GM23338 (cell line): ENCODE measurements at regions not wholly inside any gene's neighbourhood (a gene's known extent, or its start where the extent isn't known, plus 50 kb on each side); places are given as distances from the start of the nearest gene placed in this dataset.

ENCODE experiments used
- CREB1 ChIP-seq: fragments of 250-450 bp; sonication (Bioruptor Pico); IDR thresholded peaks from 2 replicates; pipeline ENCODE4 v1.5.0; 2020; ENCODE audit warnings: low read depth, mild to moderate bottlenecking, moderate library complexity
- CTCF ChIP-seq, 2 experiments: fragments of 200-600 bp in 1 of 2; sonication (generic) in 1 of 2; conservative IDR thresholded peaks; 2 replicates each; pipeline versions ENCODE4 v1.5.1 to v1.6.1; 2016 to 2017; ENCODE audit warnings: antibody characterized with exemption in 2 of 2, low read depth in 2 of 2, mild to moderate bottlenecking in 2 of 2, moderate library complexity in 1 of 2
- EZH2 ChIP-seq: fragments of 200-600 bp; sonication (generic); IDR thresholded peaks from one replicate; pipeline ENCODE4 v1.8.0; 2017; ENCODE audit warnings: antibody characterized with exemption, mild to moderate bottlenecking, low read depth; ENCODE audit not compliant: unreplicated experiment
- EZH2phosphoT487 ChIP-seq: fragments of 200-600 bp; sonication (generic); IDR thresholded peaks from one replicate; pipeline ENCODE4 v1.8.1; 2018; ENCODE audit warnings: antibody characterized with exemption; ENCODE audit not compliant: unreplicated experiment
- JUNB ChIP-seq: IDR thresholded peaks from one replicate; pipeline ENCODE4 v1.6.1; 2016; ENCODE audit warnings: antibody characterized with exemption; ENCODE audit not compliant: unreplicated experiment
- POLR2AphosphoS5 ChIP-seq: IDR thresholded peaks from 2 replicates; pipeline ENCODE4 v1.6.1; 2016; ENCODE audit warnings: antibody characterized with exemption, low read depth
- REST ChIP-seq: IDR thresholded peaks from one replicate; pipeline ENCODE4 v1.6.1; 2018; ENCODE audit warnings: antibody characterized with exemption; ENCODE audit not compliant: unreplicated experiment

GRCh38 chr1:200310824-200311223 is 99.0 kb downstream of the ZNF281 start:
- TF ChIP-seq EZH2 (no peak), CTCF (conservative IDR thresholded peaks at IDR 0.05; ENCODE audit: low read depth in 2 of 2) (no peak), EZH2phosphoT487 (no peak), POLR2AphosphoS5 (no peak), JUNB (no peak), CREB1 (CRISPR knock-in tag) (no peak), REST (no peak)
